HEK293 (cell line): ENCODE measurements at regions not wholly inside any gene's neighbourhood (a gene's known extent, or its start where the extent isn't known, plus 50 kb on each side); places are given as distances from the start of the nearest gene placed in this dataset.
A peak's percentile ranks its signal among the peaks of the same experiment; 100 is the strongest.

ENCODE experiments used
- CTCF ChIA-PET: fragments of 350-600 bp; formaldehyde crosslinking; extraction: SDS; loops from one replicate; lab custom pipeline; 2021; ENCODE audit warnings: antibody characterized with exemption; lab: Yijun Ruan, JAX
- POLR2A ChIA-PET: fragments of 300-600 bp; formaldehyde crosslinking; extraction: SDS; loops from one replicate; lab custom pipeline; 2020; ENCODE audit warnings: antibody characterized with exemption, inconsistent platforms; lab: Yijun Ruan, JAX
- H3K27ac ChIP-seq: fragments of 200-500 bp; sonication (Bioruptor generic); 2 replicates; pipeline ENCODE4 v1.5.1; 2014; ENCODE audit warnings: low read depth, low read length, control low read depth, inconsistent platforms; ENCODE audit errors: extremely low read depth
- H3K36me3 ChIP-seq, 2 experiments: fragments of 200-500 bp in 1 of 2; sonication (Bioruptor generic) in 1 of 2; 1 replicate in 1 of 2; 2 replicates in 1 of 2; pipeline ENCODE4 v1.5.1; 2014 to 2017; ENCODE audit warnings: inconsistent platforms in 2 of 2, low read length in 2 of 2; ENCODE audit not compliant: control insufficient read depth in 2 of 2, insufficient read depth in 1 of 2
- H3K4me1 ChIP-seq: fragments of 200-500 bp; sonication (Bioruptor generic); 2 replicates; pipeline ENCODE4 v1.5.1; 2014; ENCODE audit warnings: mild to moderate bottlenecking, low read length, inconsistent platforms; ENCODE audit not compliant: control insufficient read depth, insufficient read depth
- H3K4me3 ChIP-seq: 2 replicates; pipeline ENCODE4 v1.5.1; 2011; ENCODE audit warnings: low read depth, mild to moderate bottlenecking, control low read depth, low read length, moderate library complexity
- H3K9me3 ChIP-seq: fragments of 200-500 bp; sonication (Bioruptor generic); 2 replicates; pipeline ENCODE4 v1.5.1; 2014; ENCODE audit warnings: low read depth, low read length, inconsistent platforms; ENCODE audit not compliant: control insufficient read depth, insufficient read depth
- EGR2 ChIP-seq: fragments of 450-650 bp; formaldehyde crosslinking; IDR thresholded peaks from 2 replicates; pipeline ENCODE4 v1.5.1; 2016; ENCODE audit warnings: low read depth, missing biosample characterization, missing genetic modification characterization
- GFI1B ChIP-seq: fragments of 450-650 bp; formaldehyde crosslinking; IDR thresholded peaks from 2 replicates; pipeline ENCODE4 v1.5.1; 2016; ENCODE audit warnings: missing biosample characterization, missing genetic modification characterization
- MZF1 ChIP-seq: fragments of 450-650 bp; formaldehyde crosslinking; IDR thresholded peaks from 2 replicates; pipeline ENCODE4 v1.5.1; 2017; ENCODE audit warnings: missing biosample characterization, missing genetic modification characterization, borderline replicate concordance
- SALL2 ChIP-seq: fragments of 450-650 bp; formaldehyde crosslinking; IDR thresholded peaks from 2 replicates; pipeline ENCODE4 v1.5.0; 2017; ENCODE audit warnings: missing biosample characterization, mild to moderate bottlenecking, missing genetic modification characterization, borderline replicate concordance
- SCRT1 ChIP-seq: fragments of 450-650 bp; formaldehyde crosslinking; IDR thresholded peaks from 2 replicates; pipeline ENCODE4 v1.5.1; 2016; ENCODE audit warnings: missing biosample characterization, missing genetic modification characterization, borderline replicate concordance
- SCRT2 ChIP-seq: fragments of 450-650 bp; formaldehyde crosslinking; IDR thresholded peaks from 2 replicates; pipeline ENCODE4 v1.5.1; 2016; ENCODE audit warnings: missing biosample characterization, missing genetic modification characterization
- WT1 ChIP-seq: fragments of 450-650 bp; formaldehyde crosslinking; IDR thresholded peaks from 2 replicates; pipeline ENCODE4 v1.5.1; 2016; ENCODE audit warnings: missing biosample characterization, missing genetic modification characterization
- ZNF114 ChIP-seq: fragments of 450-650 bp; formaldehyde crosslinking; IDR thresholded peaks from 2 replicates; pipeline ENCODE4 v1.5.0; 2017; ENCODE audit warnings: missing biosample characterization, missing genetic modification characterization
- ZNF146 ChIP-seq: fragments of 450-650 bp; formaldehyde crosslinking; IDR thresholded peaks from 2 replicates; pipeline ENCODE4 v1.5.1; 2016; ENCODE audit warnings: missing biosample characterization, missing genetic modification characterization
- ZNF175 ChIP-seq: fragments of 450-650 bp; formaldehyde crosslinking; IDR thresholded peaks from 2 replicates; pipeline ENCODE4 v1.5.1; 2016; ENCODE audit warnings: missing biosample characterization, missing genetic modification characterization
- ZNF184 ChIP-seq: fragments of 450-650 bp; IDR thresholded peaks from 2 replicates; pipeline ENCODE4 v1.5.1; 2018; ENCODE audit warnings: missing biosample characterization, mild to moderate bottlenecking, missing genetic modification characterization
- ZNF223 ChIP-seq: fragments of 450-650 bp; formaldehyde crosslinking; IDR thresholded peaks from 2 replicates; pipeline ENCODE4 v1.5.1; 2016; ENCODE audit warnings: missing biosample characterization, missing genetic modification characterization
- ZNF239 ChIP-seq: fragments of 450-650 bp; formaldehyde crosslinking; IDR thresholded peaks from 2 replicates; pipeline ENCODE4 v1.5.1; 2016; ENCODE audit warnings: missing biosample characterization, missing genetic modification characterization
- ZNF302 ChIP-seq: fragments of 450-650 bp; formaldehyde crosslinking; IDR thresholded peaks from 2 replicates; pipeline ENCODE4 v1.5.1; 2016; ENCODE audit warnings: missing biosample characterization, missing genetic modification characterization, low read depth
- ZNF561 ChIP-seq: fragments of 450-650 bp; IDR thresholded peaks from 2 replicates; pipeline ENCODE4 v1.5.1; 2018; ENCODE audit warnings: missing biosample characterization, missing genetic modification characterization, borderline replicate concordance
- ZNF654 ChIP-seq: fragments of 450-650 bp; formaldehyde crosslinking; IDR thresholded peaks from 2 replicates; pipeline ENCODE4 v1.5.1; 2016; ENCODE audit warnings: low read depth, missing biosample characterization, missing genetic modification characterization
- ZNF76 ChIP-seq: fragments of 450-650 bp; formaldehyde crosslinking; IDR thresholded peaks from 2 replicates; pipeline ENCODE4; 2016; ENCODE audit warnings: low read depth, missing biosample characterization, missing genetic modification characterization, borderline replicate concordance
- ZNF785 ChIP-seq: fragments of 450-650 bp; formaldehyde crosslinking; IDR thresholded peaks from 2 replicates; pipeline ENCODE4 v1.5.1; 2016; ENCODE audit warnings: missing biosample characterization, missing genetic modification characterization
- ZSCAN30 ChIP-seq: fragments of 450-650 bp; IDR thresholded peaks from 2 replicates; pipeline ENCODE4 v1.5.1; 2018; ENCODE audit warnings: missing biosample characterization, mild to moderate bottlenecking, missing genetic modification characterization, moderate library complexity
- TF ChIP-seq, protein P1 (sequence below): fragments of 450-650 bp; formaldehyde crosslinking; IDR thresholded peaks from 2 replicates; pipeline ENCODE4 v1.5.1; 2016; ENCODE audit warnings: missing biosample characterization, missing genetic modification characterization
- TF ChIP-seq, protein P2 (sequence below): fragments of 450-650 bp; formaldehyde crosslinking; IDR thresholded peaks from 2 replicates; pipeline ENCODE4 v1.5.1; 2016; ENCODE audit warnings: missing biosample characterization, missing genetic modification characterization
- TF ChIP-seq, protein P3 (sequence below): fragments of 450-650 bp; formaldehyde crosslinking; IDR thresholded peaks from 2 replicates; pipeline ENCODE4 v1.5.1; 2016; ENCODE audit warnings: missing biosample characterization, missing genetic modification characterization
- TF ChIP-seq, protein P4 (sequence below): fragments of 450-650 bp; IDR thresholded peaks from 2 replicates; pipeline ENCODE4 v1.5.1; 2018; ENCODE audit warnings: missing biosample characterization, missing genetic modification characterization
- TF ChIP-seq, protein P5 (sequence below): fragments of 450-650 bp; formaldehyde crosslinking; IDR thresholded peaks from 2 replicates; pipeline ENCODE4 v1.5.0; 2017; ENCODE audit warnings: missing biosample characterization, missing genetic modification characterization, borderline replicate concordance
- TF ChIP-seq, protein P6 (sequence below): fragments of 450-650 bp; formaldehyde crosslinking; optimal IDR thresholded peaks from 2 replicates; pipeline ENCODE3; 2016; ENCODE audit warnings: missing biosample characterization, mild to moderate bottlenecking, missing genetic modification characterization
- TF ChIP-seq, protein P7 (sequence below): fragments of 450-650 bp; formaldehyde crosslinking; IDR thresholded peaks from 2 replicates; pipeline ENCODE4 v1.5.1; 2016; ENCODE audit warnings: missing biosample characterization, missing genetic modification characterization, borderline replicate concordance

DNA sequence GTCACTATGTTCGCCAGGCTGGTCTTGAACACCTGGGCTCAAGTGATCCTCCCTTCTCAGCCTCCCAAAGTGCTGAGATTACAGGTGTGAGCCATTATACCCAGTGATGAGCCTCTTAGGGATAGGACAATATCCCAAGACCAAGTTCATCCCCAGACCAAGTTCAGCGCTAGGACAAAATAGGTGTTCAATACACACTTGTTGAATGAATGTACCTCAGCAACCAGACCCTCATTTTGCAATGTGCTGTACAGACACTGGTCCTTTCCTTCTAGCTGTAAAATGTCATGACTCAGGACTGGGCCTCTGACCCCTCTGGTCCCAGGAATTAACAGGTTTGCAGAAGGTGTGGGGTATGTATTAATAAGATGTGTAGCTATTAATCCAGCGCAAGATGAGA lies 246.0 kb downstream of the TSHZ3 start:
- no peaks in the 10 kb centered on the region for H3K9me3 ChIP-seq
- CTCF ChIA-PET = interaction anchor here (0.7 to 1.3 kb wide), 3 partner anchors 12 to 235 kb away, joined by 3 read pairs; no protein-coding TSS in a partner anchor
- POLR2A ChIA-PET = no interaction called here
- no peak overlapping the region for H3K27ac ChIP-seq
- H3K4me3 ChIP-seq = no peak overlapping the region
- no peaks in the 10 kb centered on the region; a peak in 1 of 3 replicates for H3K36me3 ChIP-seq
- H3K4me1 ChIP-seq = no peaks in the 10 kb centered on the region
- TF ChIP-seq SCRT1 = peak; percentile 81; the same call in 1 of the 2 replicates
- TF ChIP-seq, protein P1, sequence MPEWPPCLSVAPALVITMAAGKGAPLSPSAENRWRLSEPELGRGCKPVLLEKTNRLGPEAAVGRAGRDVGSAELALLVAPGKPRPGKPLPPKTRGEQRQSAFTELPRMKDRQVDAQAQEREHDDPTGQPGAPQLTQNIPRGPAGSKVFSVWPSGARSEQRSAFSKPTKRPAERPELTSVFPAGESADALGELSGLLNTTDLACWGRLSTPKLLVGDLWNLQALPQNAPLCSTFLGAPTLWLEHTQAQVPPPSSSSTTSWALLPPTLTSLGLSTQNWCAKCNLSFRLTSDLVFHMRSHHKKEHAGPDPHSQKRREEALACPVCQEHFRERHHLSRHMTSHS (tag by site-specific recombination) = no peak
- TF ChIP-seq, protein P2, sequence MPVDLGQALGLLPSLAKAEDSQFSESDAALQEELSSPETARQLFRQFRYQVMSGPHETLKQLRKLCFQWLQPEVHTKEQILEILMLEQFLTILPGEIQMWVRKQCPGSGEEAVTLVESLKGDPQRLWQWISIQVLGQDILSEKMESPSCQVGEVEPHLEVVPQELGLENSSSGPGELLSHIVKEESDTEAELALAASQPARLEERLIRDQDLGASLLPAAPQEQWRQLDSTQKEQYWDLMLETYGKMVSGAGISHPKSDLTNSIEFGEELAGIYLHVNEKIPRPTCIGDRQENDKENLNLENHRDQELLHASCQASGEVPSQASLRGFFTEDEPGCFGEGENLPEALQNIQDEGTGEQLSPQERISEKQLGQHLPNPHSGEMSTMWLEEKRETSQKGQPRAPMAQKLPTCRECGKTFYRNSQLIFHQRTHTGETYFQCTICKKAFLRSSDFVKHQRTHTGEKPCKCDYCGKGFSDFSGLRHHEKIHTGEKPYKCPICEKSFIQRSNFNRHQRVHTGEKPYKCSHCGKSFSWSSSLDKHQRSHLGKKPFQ (tag by site-specific recombination) = no peak
- TF ChIP-seq, protein P3, sequence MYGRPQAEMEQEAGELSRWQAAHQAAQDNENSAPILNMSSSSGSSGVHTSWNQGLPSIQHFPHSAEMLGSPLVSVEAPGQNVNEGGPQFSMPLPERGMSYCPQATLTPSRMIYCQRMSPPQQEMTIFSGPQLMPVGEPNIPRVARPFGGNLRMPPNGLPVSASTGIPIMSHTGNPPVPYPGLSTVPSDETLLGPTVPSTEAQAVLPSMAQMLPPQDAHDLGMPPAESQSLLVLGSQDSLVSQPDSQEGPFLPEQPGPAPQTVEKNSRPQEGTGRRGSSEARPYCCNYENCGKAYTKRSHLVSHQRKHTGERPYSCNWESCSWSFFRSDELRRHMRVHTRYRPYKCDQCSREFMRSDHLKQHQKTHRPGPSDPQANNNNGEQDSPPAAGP (tag by site-specific recombination) = no peak
- TF ChIP-seq ZNF654 (tag by site-specific recombination) = no peak
- no peak for TF ChIP-seq ZNF302 (tag by site-specific recombination)
- TF ChIP-seq ZNF146 (tag by site-specific recombination) = no peak
- no peak for TF ChIP-seq SALL2
- no peak for TF ChIP-seq ZNF184 (tag by site-specific recombination)
- TF ChIP-seq ZNF223 = no peak
- TF ChIP-seq SCRT2 = peak; percentile 76
- no peak for TF ChIP-seq ZNF561 (tag by site-specific recombination)
- no peak for TF ChIP-seq EGR2
- TF ChIP-seq, protein P4, sequence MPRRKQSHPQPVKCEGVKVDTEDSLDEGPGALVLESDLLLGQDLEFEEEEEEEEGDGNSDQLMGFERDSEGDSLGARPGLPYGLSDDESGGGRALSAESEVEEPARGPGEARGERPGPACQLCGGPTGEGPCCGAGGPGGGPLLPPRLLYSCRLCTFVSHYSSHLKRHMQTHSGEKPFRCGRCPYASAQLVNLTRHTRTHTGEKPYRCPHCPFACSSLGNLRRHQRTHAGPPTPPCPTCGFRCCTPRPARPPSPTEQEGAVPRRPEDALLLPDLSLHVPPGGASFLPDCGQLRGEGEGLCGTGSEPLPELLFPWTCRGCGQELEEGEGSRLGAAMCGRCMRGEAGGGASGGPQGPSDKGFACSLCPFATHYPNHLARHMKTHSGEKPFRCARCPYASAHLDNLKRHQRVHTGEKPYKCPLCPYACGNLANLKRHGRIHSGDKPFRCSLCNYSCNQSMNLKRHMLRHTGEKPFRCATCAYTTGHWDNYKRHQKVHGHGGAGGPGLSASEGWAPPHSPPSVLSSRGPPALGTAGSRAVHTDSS (tag by site-specific recombination) = no peak
- TF ChIP-seq, all 188 proteins: peak for 2

DNA sequence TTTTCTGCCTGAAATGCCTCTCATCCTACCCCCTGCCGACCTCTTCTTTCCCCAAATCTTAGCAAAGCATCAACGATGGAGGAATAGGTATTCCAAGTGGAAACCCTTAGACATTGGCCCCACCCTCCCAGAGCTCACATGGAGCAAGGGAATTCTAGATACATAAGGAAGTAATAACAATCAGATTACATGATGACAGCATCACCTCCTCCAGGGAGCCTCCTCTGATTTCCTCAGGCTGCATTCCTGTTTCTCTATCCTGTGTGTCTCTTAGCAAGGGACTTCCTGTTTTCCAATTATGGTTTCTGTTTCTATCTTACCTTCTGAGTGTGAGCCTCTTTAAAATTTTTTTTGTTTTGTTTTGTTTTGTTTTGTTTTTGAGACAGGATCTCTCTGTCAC lies 246.6 kb downstream of the TSHZ3 start:
- ChIA-PET CTCF (interaction anchor here (1.0 to 3.3 kb wide), 3 partner anchors 11 to 236 kb away, joined by 3 to 17 read pairs (median 3); no protein-coding TSS in a partner anchor), POLR2A (no interaction called here)
- no peaks in the 10 kb centered on the region for H3K4me1 ChIP-seq
- no peaks in the 10 kb centered on the region; a peak in 1 of 3 replicates for H3K36me3 ChIP-seq
- no peak overlapping the region for H3K27ac ChIP-seq
- H3K9me3 ChIP-seq = no peaks in the 10 kb centered on the region
- H3K4me3 ChIP-seq = no peak overlapping the region
- TF ChIP-seq ZNF114 (tag by site-specific recombination) = no peak
- TF ChIP-seq ZNF785 (tag by site-specific recombination) = no peak
- no peak for TF ChIP-seq WT1 (tag by site-specific recombination)
- no peak for TF ChIP-seq ZNF175 (tag by site-specific recombination)
- no peak for TF ChIP-seq ZNF239 (tag by site-specific recombination)
- TF ChIP-seq GFI1B (tag by site-specific recombination) = no peak
- TF ChIP-seq, protein P5, sequence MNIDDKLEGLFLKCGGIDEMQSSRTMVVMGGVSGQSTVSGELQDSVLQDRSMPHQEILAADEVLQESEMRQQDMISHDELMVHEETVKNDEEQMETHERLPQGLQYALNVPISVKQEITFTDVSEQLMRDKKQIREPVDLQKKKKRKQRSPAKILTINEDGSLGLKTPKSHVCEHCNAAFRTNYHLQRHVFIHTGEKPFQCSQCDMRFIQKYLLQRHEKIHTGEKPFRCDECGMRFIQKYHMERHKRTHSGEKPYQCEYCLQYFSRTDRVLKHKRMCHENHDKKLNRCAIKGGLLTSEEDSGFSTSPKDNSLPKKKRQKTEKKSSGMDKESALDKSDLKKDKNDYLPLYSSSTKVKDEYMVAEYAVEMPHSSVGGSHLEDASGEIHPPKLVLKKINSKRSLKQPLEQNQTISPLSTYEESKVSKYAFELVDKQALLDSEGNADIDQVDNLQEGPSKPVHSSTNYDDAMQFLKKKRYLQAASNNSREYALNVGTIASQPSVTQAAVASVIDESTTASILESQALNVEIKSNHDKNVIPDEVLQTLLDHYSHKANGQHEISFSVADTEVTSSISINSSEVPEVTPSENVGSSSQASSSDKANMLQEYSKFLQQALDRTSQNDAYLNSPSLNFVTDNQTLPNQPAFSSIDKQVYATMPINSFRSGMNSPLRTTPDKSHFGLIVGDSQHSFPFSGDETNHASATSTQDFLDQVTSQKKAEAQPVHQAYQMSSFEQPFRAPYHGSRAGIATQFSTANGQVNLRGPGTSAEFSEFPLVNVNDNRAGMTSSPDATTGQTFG (tag by site-specific recombination) = no peak
- no peak for TF ChIP-seq ZSCAN30 (tag by site-specific recombination)
- TF ChIP-seq MZF1 = no peak
- TF ChIP-seq, protein P6, sequence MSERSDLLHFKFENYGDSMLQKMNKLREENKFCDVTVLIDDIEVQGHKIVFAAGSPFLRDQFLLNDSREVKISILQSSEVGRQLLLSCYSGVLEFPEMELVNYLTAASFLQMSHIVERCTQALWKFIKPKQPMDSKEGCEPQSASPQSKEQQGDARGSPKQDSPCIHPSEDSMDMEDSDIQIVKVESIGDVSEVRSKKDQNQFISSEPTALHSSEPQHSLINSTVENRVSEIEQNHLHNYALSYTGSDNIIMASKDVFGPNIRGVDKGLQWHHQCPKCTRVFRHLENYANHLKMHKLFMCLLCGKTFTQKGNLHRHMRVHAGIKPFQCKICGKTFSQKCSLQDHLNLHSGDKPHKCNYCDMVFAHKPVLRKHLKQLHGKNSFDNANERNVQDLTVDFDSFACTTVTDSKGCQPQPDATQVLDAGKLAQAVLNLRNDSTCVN (tag by site-specific recombination) = no peak
- TF ChIP-seq ZNF76 (tag by site-specific recombination) = no peak
- TF ChIP-seq, protein P7, sequence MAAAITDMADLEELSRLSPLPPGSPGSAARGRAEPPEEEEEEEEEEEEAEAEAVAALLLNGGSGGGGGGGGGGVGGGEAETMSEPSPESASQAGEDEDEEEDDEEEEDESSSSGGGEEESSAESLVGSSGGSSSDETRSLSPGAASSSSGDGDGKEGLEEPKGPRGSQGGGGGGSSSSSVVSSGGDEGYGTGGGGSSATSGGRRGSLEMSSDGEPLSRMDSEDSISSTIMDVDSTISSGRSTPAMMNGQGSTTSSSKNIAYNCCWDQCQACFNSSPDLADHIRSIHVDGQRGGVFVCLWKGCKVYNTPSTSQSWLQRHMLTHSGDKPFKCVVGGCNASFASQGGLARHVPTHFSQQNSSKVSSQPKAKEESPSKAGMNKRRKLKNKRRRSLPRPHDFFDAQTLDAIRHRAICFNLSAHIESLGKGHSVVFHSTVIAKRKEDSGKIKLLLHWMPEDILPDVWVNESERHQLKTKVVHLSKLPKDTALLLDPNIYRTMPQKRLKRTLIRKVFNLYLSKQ (tag by site-specific recombination) = no peak
